HG03060 (cell line): ENCODE measurements at regions not wholly inside any gene's neighbourhood (a gene's known extent, or its start where the extent isn't known, plus 50 kb on each side); places are given as distances from the start of the nearest gene placed in this dataset.
"Not testable (repeated sequence)": the region's sequence is repeated elsewhere in the genome, so short reads cannot be mapped to it uniquely, and the experiment has no call there.

Experiments used
- ATAC-seq: cut with Tn5 transposase; IDR thresholded peaks from one replicate; pipeline ENCODE4 v1.9.1; 2021; ENCODE audit warnings: low read depth, moderate number of reproducible peaks; ENCODE audit not compliant: unreplicated experiment

DNA sequence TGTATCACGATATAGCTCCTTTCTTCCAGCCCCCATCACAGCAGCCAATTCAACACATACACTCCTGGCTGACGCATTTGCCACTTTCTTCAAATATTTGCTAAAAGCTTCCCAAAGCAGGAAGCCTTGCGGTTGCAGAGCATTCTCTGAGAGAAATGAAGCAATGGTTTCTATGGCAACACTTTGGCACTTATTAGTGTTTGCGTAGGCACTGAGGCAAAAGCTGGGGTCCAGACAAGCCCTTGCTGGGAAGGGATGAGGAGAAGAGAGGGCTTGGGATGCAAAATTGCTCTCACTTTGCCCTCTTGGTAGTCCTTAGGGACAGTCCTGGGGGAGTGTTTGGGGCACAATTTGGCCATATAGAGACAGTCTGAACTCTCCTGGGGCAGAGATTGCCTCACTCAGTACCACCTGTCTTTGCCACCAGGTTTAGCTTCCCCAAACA, 55.0 kb upstream of the PAK3 start:
- ATAC-seq, result peak; percentile 83

DNA sequence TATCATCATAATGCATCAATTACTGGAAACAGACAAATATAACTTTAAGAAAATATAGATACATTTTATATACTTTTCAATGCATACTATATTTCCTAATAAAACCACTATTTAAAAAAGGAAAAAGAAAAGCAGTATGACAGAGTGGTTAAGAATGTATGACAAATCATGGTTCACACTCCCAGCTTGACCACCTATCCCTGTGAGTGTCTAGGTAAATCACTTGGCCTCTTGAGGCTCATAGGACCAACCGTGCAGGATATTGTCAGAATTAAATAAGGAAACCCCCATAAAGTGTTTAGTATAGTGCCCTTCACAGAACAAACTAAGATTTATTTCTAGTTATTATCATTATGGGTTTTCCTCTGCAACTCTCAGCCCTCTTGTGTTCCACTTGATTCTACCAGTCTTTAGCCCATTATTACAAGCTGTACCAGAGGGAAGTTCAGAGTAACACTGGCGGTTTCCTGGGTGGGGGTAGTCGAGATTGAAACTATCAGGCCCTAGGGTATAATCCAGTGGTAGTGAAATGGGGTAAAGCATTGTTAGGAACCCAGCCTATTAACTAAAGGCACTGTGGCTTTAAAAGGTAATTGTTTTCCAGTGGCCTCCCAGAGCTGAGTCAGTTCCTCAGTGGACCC, 55.5 kb upstream of the PAK3 start:
- ATAC-seq, result peak; percentile 27

DNA sequence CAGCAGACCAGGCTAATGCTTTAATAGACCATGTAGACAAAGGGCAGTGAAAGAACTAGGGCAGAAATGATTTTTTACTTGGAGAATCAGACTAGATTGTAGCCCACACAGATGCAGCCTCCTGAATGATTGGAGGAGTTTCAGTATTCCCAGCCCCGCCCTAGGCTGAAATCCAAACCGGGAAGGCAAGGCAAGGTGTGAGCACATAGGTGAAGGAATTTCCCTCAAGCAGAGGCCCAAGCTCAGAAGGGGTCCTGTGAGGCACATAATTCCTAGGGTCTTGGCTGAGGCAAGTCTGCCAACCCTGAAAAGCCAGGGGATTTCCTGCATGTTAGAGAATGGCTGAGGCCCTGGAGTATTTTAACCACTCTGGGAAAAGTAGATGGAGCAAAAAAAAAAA, 56.4 kb upstream of the PAK3 start:
- ATAC-seq, result no peak

DNA sequence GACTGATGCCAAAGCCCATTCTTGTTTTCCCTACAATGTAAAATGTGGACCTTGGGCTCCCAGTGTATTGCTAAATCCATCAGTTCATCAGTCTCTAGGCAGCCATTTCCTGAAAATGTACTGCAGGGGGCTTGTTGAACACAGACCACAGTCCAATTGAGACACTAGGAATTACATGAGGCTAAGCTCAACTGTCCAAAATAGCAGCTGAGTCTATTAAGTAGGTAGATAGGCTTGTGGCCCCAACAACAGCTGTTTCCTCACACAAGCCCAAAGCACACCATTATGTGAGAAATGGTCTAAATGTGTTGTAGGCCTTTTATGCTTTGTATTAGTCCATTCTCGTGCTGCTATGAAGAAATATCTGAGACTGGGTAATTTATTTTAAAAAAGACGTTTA, 60.0 kb upstream of the PAK3 start:
- no peak for ATAC-seq

- ATAC-seq, result no peak
These were observed 60.7 kb upstream of the PAK3 start for GRCh38 chrX:111035256-111035655.

GRCh38 chrX:111022998-111023397, 73.0 kb upstream of the PAK3 start:
- not testable (repeated sequence) for ATAC-seq

DNA sequence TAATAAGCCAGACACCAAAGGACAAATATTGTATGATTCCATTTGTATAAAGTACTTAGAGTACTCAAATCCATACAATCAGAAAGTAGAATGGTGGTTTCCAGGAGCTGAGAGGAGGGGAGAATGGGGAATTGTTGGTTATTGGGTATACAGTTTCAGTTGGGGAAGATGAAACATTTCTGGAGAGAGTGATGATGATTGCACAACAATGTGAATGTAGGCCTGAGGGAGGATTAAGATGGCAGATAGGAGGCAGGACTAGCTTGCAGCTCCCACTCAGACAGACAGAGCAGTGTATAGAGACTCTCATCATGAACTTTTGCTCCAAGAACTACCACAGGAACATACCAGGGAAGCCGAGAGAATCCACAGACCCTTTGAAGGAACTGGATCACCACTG, 75.7 kb upstream of the PAK3 start:
- ATAC-seq, result no peak

- ATAC-seq, result no peak
These were observed 82.1 kb upstream of the PAK3 start for GRCh38 chrX:111013778-111014455.

GRCh38 chrX:111010111-111010510, 85.9 kb upstream of the PAK3 start:
- no peak for ATAC-seq

GRCh38 chrX:111009256-111009655, 86.7 kb upstream of the PAK3 start:
- ATAC-seq, result no peak

GRCh38 chrX:111008126-111008525, 87.9 kb upstream of the PAK3 start:
- no peak for ATAC-seq

DNA sequence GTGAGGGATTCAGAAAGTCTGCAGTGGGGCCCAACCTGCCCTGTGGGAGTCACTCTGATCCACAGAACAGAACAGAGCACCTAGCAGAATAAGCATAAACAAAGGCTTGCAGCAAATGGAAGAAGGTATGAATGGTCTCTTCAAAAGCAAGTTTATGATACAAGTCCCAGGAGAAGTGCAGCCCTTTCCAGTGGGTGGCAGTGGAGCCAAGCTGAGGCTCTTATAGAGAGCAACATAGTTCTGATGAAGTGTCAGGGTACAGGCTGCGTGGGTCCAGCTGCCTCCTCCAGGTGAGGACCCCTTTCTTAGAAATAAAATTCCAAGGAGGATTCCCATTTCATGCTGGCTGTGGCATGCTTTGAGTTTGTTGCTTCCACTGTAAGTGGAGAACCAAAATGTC, 88.8 kb upstream of the PAK3 start:
- no peak for ATAC-seq

DNA sequence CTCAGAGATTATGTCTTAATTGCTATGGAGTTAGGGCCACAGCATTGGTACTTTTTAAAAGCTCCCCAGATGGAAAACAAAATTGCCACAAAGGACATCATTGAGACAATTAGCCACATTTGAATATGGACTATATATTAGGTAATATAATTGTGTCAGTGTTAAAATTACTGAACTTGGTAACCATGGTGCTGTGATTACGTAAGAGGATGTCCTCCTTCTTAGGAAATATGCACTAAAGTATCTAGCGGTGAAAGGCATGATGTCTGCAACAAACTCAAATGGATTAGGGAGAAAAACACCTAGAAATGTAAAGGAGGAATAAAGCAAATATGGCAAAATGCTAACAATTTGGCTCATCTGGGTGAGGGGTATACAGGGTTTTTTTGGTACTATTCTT, 89.9 kb upstream of the PAK3 start:
- ATAC-seq, result no peak

- ATAC-seq, result no peak
These were observed 90.8 kb upstream of the PAK3 start for GRCh38 chrX:111005166-111005565.

GRCh38 chrX:111003118-111003517, 92.9 kb upstream of the PAK3 start:
- ATAC-seq, result no peak

GRCh38 chrX:110992611-110993010, 103.4 kb upstream of the PAK3 start:
- ATAC-seq, result no peak

GRCh38 chrX:110989869-110990268, 106.1 kb upstream of the PAK3 start:
- ATAC-seq, result no peak

- no peak for ATAC-seq
These were observed 106.5 kb upstream of the PAK3 start for GRCh38 chrX:110989447-110989846.

- no peak for ATAC-seq
These were observed 108.7 kb upstream of the PAK3 start for GRCh38 chrX:110987292-110987691.

DNA sequence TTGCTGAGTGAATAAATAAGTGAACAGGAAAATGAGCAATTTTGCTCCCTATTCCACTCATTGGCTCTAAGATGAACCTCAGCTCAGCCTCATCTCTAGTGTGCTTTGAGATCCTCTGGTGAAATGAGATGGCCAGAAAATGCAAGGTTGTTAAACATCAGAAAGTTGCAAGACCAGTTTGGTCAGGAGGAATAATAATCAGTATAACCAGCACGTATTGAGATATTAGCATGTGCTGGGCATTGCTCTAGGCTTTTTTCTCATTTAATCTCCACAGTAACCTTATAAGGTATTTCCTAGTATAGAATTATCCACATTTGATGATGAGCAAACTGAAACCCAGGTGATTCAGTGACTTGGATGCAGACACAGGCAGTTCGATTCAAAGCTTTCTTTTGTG, 110.5 kb upstream of the PAK3 start:
- no peak for ATAC-seq

GRCh38 chrX:110983024-110983423, 113.0 kb upstream of the PAK3 start:
- no peak for ATAC-seq

DNA sequence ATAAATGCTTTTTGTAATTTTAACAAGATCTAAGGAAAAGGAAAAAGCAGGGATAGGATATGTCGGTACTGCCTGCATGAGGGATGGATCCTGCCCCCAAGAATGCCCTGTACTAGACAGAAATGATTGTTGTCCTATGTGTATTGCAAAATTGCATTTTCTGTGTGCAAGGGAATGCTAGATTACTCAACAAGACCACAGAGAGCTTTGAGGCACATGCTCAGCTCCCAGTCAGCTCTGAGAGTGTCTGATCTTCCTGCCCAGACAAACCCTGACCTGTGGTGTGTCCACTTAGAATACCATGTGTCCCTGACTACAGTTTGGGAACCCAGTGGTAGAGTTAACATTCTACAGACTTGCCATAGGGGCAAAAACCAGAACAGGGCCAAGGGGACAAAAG, 129.2 kb upstream of the PAK3 start:
- no peak for ATAC-seq

GRCh38 chrX:110966091-110966454, 129.9 kb upstream of the PAK3 start:
- ATAC-seq, result no peak
